GM12878 (cell line): ENCODE measurements at regions not wholly inside any gene's neighbourhood (a gene's known extent, or its start where the extent isn't known, plus 50 kb on each side); places are given as distances from the start of the nearest gene placed in this dataset.

ENCODE experiments used
- ATAC-seq: fragments of 200-7000 bp; cut with Tn5 transposase; 3 replicates; pipeline ENCODE4 v1.9.1; 2020; ENCODE audit warnings: mild to moderate bottlenecking, moderate library complexity
- BruUV-seq: library from RNA; stranded (reverse); fragments of 400-500 nt; replicated peaks from 2 replicates; lab custom pipeline; 2021; lab: Mats Ljungman, UMichigan
- CTCF ChIA-PET: fragments of 300-600 bp; sonication (Branson Sonifier 250); formaldehyde crosslinking; extraction: SDS; loops from one replicate; lab custom pipeline; 2021; ENCODE audit warnings: inconsistent platforms; lab: Yijun Ruan, JAX
- POLR2A ChIA-PET: fragments of 350-600 bp; formaldehyde crosslinking; extraction: SDS; loops from one replicate; lab custom pipeline; 2021; ENCODE audit warnings: inconsistent platforms; lab: Charles Lee
- RAD21 ChIA-PET: fragments of 300-600 bp; sonication (Branson Sonifier 250); formaldehyde crosslinking; loops from one replicate; lab custom pipeline; 2023; ENCODE audit warnings: antibody characterized with exemption; ENCODE audit not compliant: unreplicated experiment; lab: Charles Lee
- SMC1A ChIA-PET: fragments of 300-600 bp; sonication (Branson Sonifier 250); formaldehyde crosslinking; loops from one replicate; lab custom pipeline; 2023; ENCODE audit not compliant: unreplicated experiment, uncharacterized antibody; lab: Charles Lee
- DNase-seq: peaks from one replicate; pipeline ENCODE4 v3.0.0-alpha.2; 2011; ENCODE audit warnings: low read depth, low spot score
- FAIRE-seq: peaks from 3 replicates; lab custom pipeline; 2011; peaks lifted over from hg19 to GRCh38; lab: Jason Lieb, UNC
- H2AFZ ChIP-seq: 2 replicates; pipeline ENCODE4 v1.6.0; 2011; ENCODE audit warnings: low read depth, low read length, control low read depth; ENCODE audit not compliant: control insufficient read depth
- H3K27ac ChIP-seq: 2 replicates; pipeline ENCODE4 v1.5.1; 2011; ENCODE audit warnings: control low read depth; ENCODE audit not compliant: control insufficient read depth, insufficient read depth
- H3K27me3 ChIP-seq, 2 experiments: replicated peaks in 1 of 2; 2 replicates each; pipeline versions ENCODE4 v1.6.0 to v1.6.1; 2011; ENCODE audit warnings: low read length in 1 of 2; ENCODE audit not compliant: control insufficient read depth in 2 of 2, insufficient read depth in 2 of 2
- H3K36me3 ChIP-seq, 2 experiments: 2 replicates each; pipeline ENCODE4 v1.5.1; 2011; ENCODE audit warnings: low read length in 1 of 2; ENCODE audit not compliant: control insufficient read depth in 2 of 2, insufficient read depth in 2 of 2
- H3K4me1 ChIP-seq: 2 replicates; pipeline ENCODE4 v1.6.1; 2011; ENCODE audit warnings: mild to moderate bottlenecking, low read length, moderate library complexity, mixed read lengths; ENCODE audit not compliant: control insufficient read depth, insufficient read depth
- H3K4me2 ChIP-seq: 2 replicates; pipeline ENCODE4 v1.6.0; 2011; ENCODE audit warnings: control low read depth; ENCODE audit not compliant: control insufficient read depth, insufficient read depth
- H3K4me3 ChIP-seq: fragments of 200-600 bp; sonication (generic); 2 replicates; pipeline ENCODE4 v1.5.1; 2016
- H3K79me2 ChIP-seq: 2 replicates; pipeline ENCODE4 v1.6.0; 2011; ENCODE audit warnings: low read length; ENCODE audit not compliant: control insufficient read depth, insufficient read depth
- H3K9ac ChIP-seq: 2 replicates; pipeline ENCODE4 v1.8.0; 2011; ENCODE audit warnings: low read length, control low read depth, mixed read lengths; ENCODE audit not compliant: control insufficient read depth, insufficient read depth
- H3K9me3 ChIP-seq: replicated peaks from 3 replicates; pipeline ENCODE4 v1.5.1; 2011; ENCODE audit warnings: mild to moderate bottlenecking, low read length; ENCODE audit not compliant: control insufficient read depth, insufficient read depth
- H4K20me1 ChIP-seq: 2 replicates; pipeline ENCODE4 v1.6.0; 2011; ENCODE audit not compliant: control insufficient read depth, insufficient read depth
- CHD1 ChIP-seq: IDR thresholded peaks from 2 replicates; pipeline ENCODE4 v1.6.1; 2012; ENCODE audit warnings: low read depth, low read length, improper control_type of control experiment
- FOS ChIP-seq: IDR thresholded peaks from 3 replicates; pipeline ENCODE4 v1.6.1; 2011; ENCODE audit warnings: borderline replicate concordance; ENCODE audit not compliant: insufficient read length; ENCODE audit errors: extremely low read depth
- FOXK2 ChIP-seq: fragments of 450-650 bp; IDR thresholded peaks from 2 replicates; pipeline ENCODE4 v1.6.1; 2017; ENCODE audit warnings: mild to moderate bottlenecking, moderate library complexity
- KDM1A ChIP-seq: fragments of 200-600 bp; sonication (generic); IDR thresholded peaks from 2 replicates; pipeline ENCODE4 v1.6.1; 2016; ENCODE audit warnings: borderline replicate concordance
- PAX8 ChIP-seq: fragments of 450-650 bp; IDR thresholded peaks from 2 replicates; pipeline ENCODE4 v1.6.1; 2017; ENCODE audit warnings: mild to moderate bottlenecking, moderate library complexity
- SPI1 ChIP-seq: IDR thresholded peaks from 2 replicates; pipeline ENCODE4 v1.6.1; 2011; ENCODE audit warnings: low read depth, mild to moderate bottlenecking, low read length, moderate library complexity, borderline replicate concordance; ENCODE audit not compliant: insufficient read depth
- STAT3 ChIP-seq: IDR thresholded peaks from 2 replicates; pipeline ENCODE4 v1.6.1; 2011; ENCODE audit warnings: low read depth, low read length, improper control_type of control experiment
- ZNF274 ChIP-seq: IDR thresholded peaks from one replicate; pipeline ENCODE4 v1.8.0; 2011; ENCODE audit not compliant: insufficient read length, insufficient read depth
- ZNF687 ChIP-seq: fragments of 450-650 bp; IDR thresholded peaks from 2 replicates; pipeline ENCODE4 v1.6.1; 2017; ENCODE audit warnings: mild to moderate bottlenecking, moderate library complexity
- WGBS: methylation state at CpG from one replicate; pipeline ENCODE4 v1.1.6; 2016; ENCODE audit warnings: low lambda C conversion rate; ENCODE audit not compliant: insufficient replicate concordance, insufficient coverage; ENCODE audit errors: missing lambda C conversion rate; 5-methylcytosine and 5-hydroxymethylcytosine counted together
- in situ Hi-C: fragments of 300-500 bp; cut with MboI; formaldehyde crosslinking; loops from 9 replicates; pipeline ENCODE4 v1.14.3; 2018; ENCODE audit warnings: mixed read lengths
- intact Hi-C: fragments of 100-400 bp; cut with micrococcal nuclease; formaldehyde crosslinking; loops from one replicate; pipeline ENCODE4 v1.14.2; 2022; ENCODE audit not compliant: unreplicated experiment
- TF ChIP-seq, protein P1 (sequence below): fragments of 450-650 bp; IDR thresholded peaks from 2 replicates; pipeline ENCODE4 v1.6.1; 2017; ENCODE audit warnings: low read depth, mild to moderate bottlenecking, moderate library complexity

DNA sequence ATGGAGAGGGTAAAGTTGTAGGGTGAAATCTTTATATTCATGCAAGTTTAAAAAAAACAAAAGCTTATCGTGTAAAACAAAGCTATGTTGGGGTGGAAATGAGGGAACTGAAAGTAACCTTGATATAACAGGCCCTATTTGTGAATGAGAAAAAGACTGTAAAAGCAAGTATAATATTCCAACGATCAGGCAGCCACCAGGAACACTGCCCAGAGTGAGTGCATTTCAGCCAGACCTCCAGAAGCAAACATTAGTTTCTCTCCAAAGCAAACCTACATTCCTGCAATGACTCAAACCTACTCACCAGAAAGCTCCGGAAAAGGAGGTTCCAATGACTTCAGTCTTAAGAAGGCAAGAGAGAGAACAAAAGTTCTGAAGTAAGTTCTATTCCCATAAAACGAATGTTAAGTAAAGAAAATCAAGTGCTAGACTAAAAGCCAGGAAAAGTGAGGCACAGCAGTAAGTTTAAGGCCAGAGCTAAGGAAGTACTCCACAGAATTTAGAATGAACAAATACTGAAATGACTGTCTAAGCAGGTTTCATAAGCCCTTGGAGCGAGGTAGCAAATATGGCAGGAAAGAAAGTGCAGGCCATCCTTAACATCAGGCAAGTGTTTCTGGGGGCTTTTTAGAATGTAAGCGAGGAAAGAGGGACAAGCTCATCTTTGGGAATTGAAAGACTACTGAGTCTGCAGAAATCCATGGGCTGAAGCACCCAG is 493.1 kb downstream of the XPNPEP1 start:
- Histone ChIP-seq H3K9me3 (no peaks in the 10 kb centered on the region), H4K20me1 (no peaks in the 10 kb centered on the region), H3K79me2 (no peaks in the 10 kb centered on the region), H3K4me2 (no peak overlapping the region), H3K36me3 (no peaks in the 10 kb centered on the region), H3K27me3 (no peaks in the 10 kb centered on the region; a peak in 1 of 4 replicates), H3K4me3 (no peak overlapping the region), H3K4me1 (no peaks in the 10 kb centered on the region), H3K9ac (no peak overlapping the region), H2AFZ (no peak overlapping the region), H3K27ac (no peak overlapping the region)
- intact Hi-C loops (no loop called here), in situ Hi-C loops (no loop called here)
- ChIA-PET SMC1A (no interaction called here), CTCF (no interaction called here), POLR2A (no interaction called here), RAD21 (no interaction called here)
- BruUV-seq: no TSS peak
- ATAC-seq (no peak), FAIRE-seq (no peak), DNase-seq (no peak)
- 27% methylated on average over 6 of the region's 6 CpGs for WGBS
- TF ChIP-seq FOS (no peak), CHD1 (no peak), FOXK2 (no peak), STAT3 (no peak), SPI1 (peak; percentile 39; the same call in 1 of the 2 replicates)

GRCh38 chr10:109428775-109429491 is 494.4 kb downstream of the XPNPEP1 start:
- Histone ChIP-seq H4K20me1 (no peaks in the 10 kb centered on the region), H3K79me2 (no peaks in the 10 kb centered on the region), H3K27me3 (no peaks in the 10 kb centered on the region), H3K4me1 (no peaks in the 10 kb centered on the region), H2AFZ (no peak overlapping the region), H3K27ac (no peak overlapping the region), H3K9me3 (no peaks in the 10 kb centered on the region), H3K36me3 (no peaks in the 10 kb centered on the region), H3K4me3 (no peak overlapping the region), H3K9ac (no peak overlapping the region), H3K4me2 (no peak overlapping the region)
- in situ Hi-C loops (no loop called here), intact Hi-C loops (no loop called here)
- WGBS: 14% methylated on average over 3 of the region's 3 CpGs
- ChIA-PET CTCF (no interaction called here), RAD21 (no interaction called here), POLR2A (no interaction called here), SMC1A (no interaction called here)
- FAIRE-seq: no peak
- no peak for ATAC-seq
- no peak for DNase-seq
- BruUV-seq: no TSS peak
- TF ChIP-seq KDM1A (no peak), ZNF687 (no peak), PAX8 (no peak), ZNF274 (no peak)
- TF ChIP-seq, protein P1, sequence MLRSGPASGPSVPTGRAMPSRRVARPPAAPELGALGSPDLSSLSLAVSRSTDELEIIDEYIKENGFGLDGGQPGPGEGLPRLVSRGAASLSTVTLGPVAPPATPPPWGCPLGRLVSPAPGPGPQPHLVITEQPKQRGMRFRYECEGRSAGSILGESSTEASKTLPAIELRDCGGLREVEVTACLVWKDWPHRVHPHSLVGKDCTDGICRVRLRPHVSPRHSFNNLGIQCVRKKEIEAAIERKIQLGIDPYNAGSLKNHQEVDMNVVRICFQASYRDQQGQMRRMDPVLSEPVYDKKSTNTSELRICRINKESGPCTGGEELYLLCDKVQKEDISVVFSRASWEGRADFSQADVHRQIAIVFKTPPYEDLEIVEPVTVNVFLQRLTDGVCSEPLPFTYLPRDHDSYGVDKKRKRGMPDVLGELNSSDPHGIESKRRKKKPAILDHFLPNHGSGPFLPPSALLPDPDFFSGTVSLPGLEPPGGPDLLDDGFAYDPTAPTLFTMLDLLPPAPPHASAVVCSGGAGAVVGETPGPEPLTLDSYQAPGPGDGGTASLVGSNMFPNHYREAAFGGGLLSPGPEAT: no peak
